Upper lobe of left lung (tissue), 4 donors: ENCODE measurements at regions not wholly inside any gene's neighbourhood (a gene's known extent, or its start where the extent isn't known, plus 50 kb on each side); places are given as distances from the start of the nearest gene placed in this dataset.

Experiments used
- CTCF ChIP-seq, 6 experiments: fragments of 450-650 bp in 4 of 6; fragments of 200-600 bp in 2 of 6; sonication (generic) in 2 of 6; IDR thresholded peaks; one replicate each; pipeline ENCODE4 v1.5.1; 2016 to 2019; ENCODE audit warnings: antibody characterized with exemption in 6 of 6
- POLR2A ChIP-seq, 4 donors: fragments of 450-650 bp; IDR thresholded peaks; one replicate each; pipeline ENCODE4 v1.5.1; 2016 to 2017; ENCODE audit warnings: antibody characterized with exemption in 4 of 4, mild to moderate bottlenecking in 2 of 4

- TF ChIP-seq POLR2A (IDR thresholded peaks at IDR 0.05), result no peak
- TF ChIP-seq CTCF (IDR thresholded peaks at IDR 0.05), result no peak
These were observed 464.9 kb upstream of the AMOT start for GRCh38 chrX:113305496-113305895.
